ENCODE measurements at regions not wholly inside any gene's neighbourhood (a gene's known extent, or its start where the extent isn't known, plus 50 kb on each side); places are given as distances from the start of the nearest gene placed in this dataset.

- Histone ChIP-seq H3K9me3 (no peaks in the 10 kb centered on the region), H3K4me3 (no peak overlapping the region), H3K27me3 (no peaks in the 10 kb centered on the region), H3K36me3 (no peaks in the 10 kb centered on the region), H3K4me1 (no peaks in the 10 kb centered on the region), H3K27ac (no peak overlapping the region)
- intact Hi-C loops (cut with DNase I): no loop called here
- DNase-seq (ENCODE audit: extremely low spot score in 2 of 2): no peak
- TF ChIP-seq POLR2A (IDR thresholded peaks at IDR 0.05) (no peak), POLR2AphosphoS5 (IDR thresholded peaks at IDR 0.05; ENCODE audit: insufficient read depth in 1 of 2, low read depth in 1 of 2) (no peak), CTCF (IDR thresholded peaks at IDR 0.05) (no peak)
These were observed 202.1 kb downstream of the TMEM26 start for GRCh38 chr10:61251089-61251488.

DNA sequence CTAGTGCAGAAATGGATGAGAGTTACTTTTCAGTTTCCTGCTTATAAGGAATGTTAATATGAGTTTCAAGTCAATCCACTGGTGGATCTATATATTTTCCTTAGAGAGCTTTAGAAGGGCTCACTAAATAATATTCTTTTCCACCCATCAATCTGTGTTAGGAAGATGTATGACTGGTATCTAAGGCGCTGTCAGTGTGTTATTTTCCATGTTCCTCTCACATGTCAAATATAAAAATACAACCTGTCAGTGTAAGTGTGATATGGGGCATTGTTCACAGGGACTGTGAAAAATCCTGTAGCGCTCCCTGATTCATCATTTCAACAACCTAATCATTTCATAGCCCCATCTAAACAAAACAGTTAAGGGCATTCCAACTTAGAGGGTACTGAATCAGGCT is 203.1 kb downstream of the TMEM26 start:
- no peaks in the 10 kb centered on the region for H3K9me3 ChIP-seq
- H3K27ac ChIP-seq: no peak overlapping the region
- DNase-seq (ENCODE audit: extremely low spot score in 2 of 2): no peak
- H3K4me1 ChIP-seq: no peaks in the 10 kb centered on the region
- H3K36me3 ChIP-seq: no peaks in the 10 kb centered on the region
- TF ChIP-seq POLR2AphosphoS5 (IDR thresholded peaks at IDR 0.05; ENCODE audit: insufficient read depth in 1 of 2, low read depth in 1 of 2) (no peak), POLR2A (IDR thresholded peaks at IDR 0.05) (no peak), CTCF (IDR thresholded peaks at IDR 0.05) (no peak)
- intact Hi-C loops (cut with DNase I): no loop called here
- H3K4me3 ChIP-seq: no peak overlapping the region
- H3K27me3 ChIP-seq: no peaks in the 10 kb centered on the region

DNA sequence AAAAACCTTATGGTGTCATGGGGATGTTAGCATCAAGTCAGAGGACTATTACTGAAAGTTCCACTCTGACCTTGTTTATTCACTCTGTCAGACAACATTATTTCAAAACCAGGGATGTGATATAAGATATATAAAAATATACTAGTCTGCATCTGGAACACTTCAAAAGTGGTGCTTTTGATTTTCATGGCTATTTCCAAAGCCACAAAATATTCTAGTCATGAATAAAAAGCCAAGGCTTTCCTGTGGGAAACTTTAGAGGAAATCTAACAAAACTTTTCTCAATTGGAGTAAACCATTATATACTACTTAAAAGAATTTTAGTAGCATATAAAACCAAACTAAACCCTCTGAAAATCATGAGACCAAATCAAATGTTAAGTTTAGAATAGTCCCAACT is 205.2 kb downstream of the TMEM26 start:
- no peaks in the 10 kb centered on the region for H3K27me3 ChIP-seq
- H3K27ac ChIP-seq: no peak overlapping the region
- intact Hi-C loops (cut with DNase I): no loop called here
- no peaks in the 10 kb centered on the region for H3K36me3 ChIP-seq
- no peaks in the 10 kb centered on the region for H3K9me3 ChIP-seq
- no peak overlapping the region for H3K4me3 ChIP-seq
- TF ChIP-seq POLR2AphosphoS5 (IDR thresholded peaks at IDR 0.05; ENCODE audit: insufficient read depth in 1 of 2, low read depth in 1 of 2) (no peak), CTCF (IDR thresholded peaks at IDR 0.05) (no peak), POLR2A (IDR thresholded peaks at IDR 0.05) (no peak)
- H3K4me1 ChIP-seq: no peaks in the 10 kb centered on the region
- no peak for DNase-seq (ENCODE audit: extremely low spot score in 2 of 2)

GRCh38 chr10:61244261-61244775 is 208.9 kb downstream of the TMEM26 start:
- H3K4me3 ChIP-seq: no peak overlapping the region
- H3K36me3 ChIP-seq: no peaks in the 10 kb centered on the region
- DNase-seq (ENCODE audit: extremely low spot score in 2 of 2): no peak
- H3K4me1 ChIP-seq: no peaks in the 10 kb centered on the region
- TF ChIP-seq POLR2AphosphoS5 (IDR thresholded peaks at IDR 0.05; ENCODE audit: insufficient read depth in 1 of 2, low read depth in 1 of 2) (no peak), CTCF (IDR thresholded peaks at IDR 0.05) (no peak), POLR2A (IDR thresholded peaks at IDR 0.05) (no peak)
- H3K9me3 ChIP-seq: no peaks in the 10 kb centered on the region
- intact Hi-C loops (cut with DNase I): no loop called here
- H3K27ac ChIP-seq: no peak overlapping the region
- no peaks in the 10 kb centered on the region for H3K27me3 ChIP-seq

GRCh38 chr10:61232780-61233179 is 220.4 kb downstream of the TMEM26 start:
- Histone ChIP-seq H3K4me3 (no peak overlapping the region), H3K27me3 (no peaks in the 10 kb centered on the region), H3K27ac (no peak overlapping the region), H3K9me3 (no peaks in the 10 kb centered on the region), H3K4me1 (no peaks in the 10 kb centered on the region), H3K36me3 (no peaks in the 10 kb centered on the region)
- DNase-seq (ENCODE audit: extremely low spot score in 2 of 2): no peak
- TF ChIP-seq POLR2AphosphoS5 (IDR thresholded peaks at IDR 0.05; ENCODE audit: insufficient read depth in 1 of 2, low read depth in 1 of 2): no peak
- TF ChIP-seq CTCF (IDR thresholded peaks at IDR 0.05): no peak
- TF ChIP-seq POLR2A (IDR thresholded peaks at IDR 0.05): no peak
- intact Hi-C loops (cut with DNase I): no loop called here

Measured in vagina (tissue), 2 donors.